SK-N-SH treated with all-trans-retinoic acid at 6 μM for 48 hours (cell line): ENCODE measurements at regions not wholly inside any gene's neighbourhood (a gene's known extent, or its start where the extent isn't known, plus 50 kb on each side); places are given as distances from the start of the nearest gene placed in this dataset.
A peak's percentile ranks its signal among the peaks of the same experiment; 100 is the strongest.

Experiments
- ATAC-seq: fragments of 200-7000 bp; cut with Tn5 transposase; 3 replicates; pipeline ENCODE4 v1.9.1; 2020; ENCODE audit warnings: mild to moderate bottlenecking, moderate library complexity
- ARNTL ChIP-seq: fragments of 450-650 bp; formaldehyde crosslinking; IDR thresholded peaks from 2 replicates; pipeline ENCODE4 v1.5.0; 2020; ENCODE audit warnings: low read depth, mild to moderate bottlenecking, moderate library complexity, borderline replicate concordance
- BACH2 ChIP-seq: fragments of 250-450 bp; sonication (Bioruptor Pico); IDR thresholded peaks from 2 replicates; pipeline ENCODE4 v1.9.0; 2021; ENCODE audit warnings: mild to moderate bottlenecking, borderline replicate concordance
- CREB5 ChIP-seq: fragments of 250-450 bp; sonication (Bioruptor Pico); IDR thresholded peaks from 2 replicates; pipeline ENCODE4 v1.5.1; 2020; ENCODE audit warnings: low read depth, mild to moderate bottlenecking, moderate library complexity
- CSDC2 ChIP-seq: fragments of 250-450 bp; sonication (Bioruptor Pico); IDR thresholded peaks from 2 replicates; pipeline ENCODE4 v1.5.0; 2020; ENCODE audit warnings: mild to moderate bottlenecking, moderate library complexity
- CSRNP3 ChIP-seq: fragments of 250-450 bp; sonication (Bioruptor Pico); IDR thresholded peaks from 2 replicates; pipeline ENCODE4 v1.5.1; 2021; ENCODE audit warnings: mild to moderate bottlenecking, moderate library complexity
- GLIS3 ChIP-seq: fragments of 250-450 bp; sonication (Bioruptor Pico); IDR thresholded peaks from 2 replicates; pipeline ENCODE4 v1.5.0; 2020; ENCODE audit warnings: mild to moderate bottlenecking, moderate library complexity
- OSR1 ChIP-seq: fragments of 250-450 bp; sonication (Bioruptor Pico); IDR thresholded peaks from 2 replicates; pipeline ENCODE4 v1.8.0; 2022; ENCODE audit warnings: moderate library complexity, mild to moderate bottlenecking, inconsistent platforms
- PATZ1 ChIP-seq: fragments of 250-450 bp; sonication (Bioruptor Pico); IDR thresholded peaks from 2 replicates; pipeline ENCODE4 v1.8.0; 2020; ENCODE audit warnings: mild to moderate bottlenecking, moderate library complexity, borderline replicate concordance
- POU6F1 ChIP-seq: fragments of 250-450 bp; sonication (Bioruptor Pico); IDR thresholded peaks from 2 replicates; pipeline ENCODE4 v1.8.0; 2021; ENCODE audit warnings: low read depth, mild to moderate bottlenecking, moderate library complexity, borderline replicate concordance
- PPARA ChIP-seq: fragments of 250-450 bp; sonication (Bioruptor Pico); IDR thresholded peaks from 2 replicates; pipeline ENCODE4 v1.5.0; 2020; ENCODE audit warnings: mild to moderate bottlenecking, borderline replicate concordance
- RARB ChIP-seq: fragments of 250-450 bp; sonication (Bioruptor Pico); IDR thresholded peaks from 2 replicates; pipeline ENCODE4 v1.8.0; 2021; ENCODE audit warnings: mild to moderate bottlenecking, moderate library complexity
- SNAI2 ChIP-seq: fragments of 250-450 bp; sonication (Bioruptor Pico); IDR thresholded peaks from 2 replicates; pipeline ENCODE4 v1.5.0; 2020; ENCODE audit warnings: mild to moderate bottlenecking, moderate library complexity
- TOX ChIP-seq: fragments of 250-450 bp; sonication (Bioruptor Pico); IDR thresholded peaks from 2 replicates; pipeline ENCODE4 v1.8.0; 2021; ENCODE audit warnings: mild to moderate bottlenecking, moderate library complexity, borderline replicate concordance
- ZC3H10 ChIP-seq: fragments of 250-450 bp; sonication (Bioruptor Pico); IDR thresholded peaks from 2 replicates; pipeline ENCODE4 v1.5.1; 2021; ENCODE audit warnings: mild to moderate bottlenecking, moderate library complexity
- ZFP3 ChIP-seq: fragments of 250-450 bp; sonication (Bioruptor Pico); IDR thresholded peaks from 2 replicates; pipeline ENCODE4 v1.5.0; 2020; ENCODE audit warnings: mild to moderate bottlenecking, moderate library complexity
- ZFP30 ChIP-seq: fragments of 450-650 bp; formaldehyde crosslinking; IDR thresholded peaks from 2 replicates; pipeline ENCODE4 v1.5.0; 2022; ENCODE audit warnings: mild to moderate bottlenecking, moderate library complexity
- ZNF70 ChIP-seq: fragments of 450-650 bp; formaldehyde crosslinking; IDR thresholded peaks from 2 replicates; pipeline ENCODE4 v1.5.0; 2020; ENCODE audit warnings: mild to moderate bottlenecking, moderate library complexity
- ZNF8 ChIP-seq: fragments of 450-650 bp; formaldehyde crosslinking; IDR thresholded peaks from 2 replicates; pipeline ENCODE4 v1.5.0; 2020; ENCODE audit warnings: mild to moderate bottlenecking, moderate library complexity

- TF ChIP-seq PATZ1 (CRISPR knock-in tag), result no peak
- no peak for TF ChIP-seq BACH2 (CRISPR knock-in tag)
Measured at GRCh38 chr4:156117743-156118142, 164.1 kb upstream of the CTSO start (continued).

GRCh38 chr4:156116991-156117390 lies 163.3 kb upstream of the CTSO start:
- ATAC-seq, result no peak
- TF ChIP-seq GLIS3 (CRISPR knock-in tag) (no peak), POU6F1 (no peak), PATZ1 (CRISPR knock-in tag) (no peak), ARNTL (CRISPR knock-in tag) (no peak), TOX (no peak), PPARA (no peak), ZC3H10 (CRISPR knock-in tag) (no peak), ZNF70 (no peak), CREB5 (CRISPR knock-in tag) (no peak), BACH2 (CRISPR knock-in tag) (no peak), OSR1 (CRISPR knock-in tag) (no peak), RARB (no peak), ZNF8 (CRISPR knock-in tag) (no peak), SNAI2 (CRISPR knock-in tag) (no peak), ZFP3 (CRISPR knock-in tag) (no peak)

- peak; percentile 31; the same call in 2 of the 3 replicates for ATAC-seq
- no peak for TF ChIP-seq RARB
- no peak for TF ChIP-seq TOX
- no peak for TF ChIP-seq CREB5 (CRISPR knock-in tag)
- TF ChIP-seq PPARA, result no peak
- no peak for TF ChIP-seq ZFP30 (CRISPR knock-in tag)
- no peak for TF ChIP-seq PATZ1 (CRISPR knock-in tag)
- no peak for TF ChIP-seq CSDC2 (CRISPR knock-in tag)
- TF ChIP-seq, all 23 proteins: peak for 0
Measured at GRCh38 chr4:156113138-156113765, 159.6 kb upstream of the CTSO start.

- ATAC-seq, result no peak
- TF ChIP-seq OSR1 (CRISPR knock-in tag), result no peak
- TF ChIP-seq CSRNP3, result no peak
Measured at GRCh38 chr4:156111686-156112085, 158.0 kb upstream of the CTSO start.
